Endothelial cell of umbilical vein (primary cell): ENCODE measurements at regions not wholly inside any gene's neighbourhood (a gene's known extent, or its start where the extent isn't known, plus 50 kb on each side); places are given as distances from the start of the nearest gene placed in this dataset.

Experiments
- BruUV-seq: library from RNA; stranded (reverse); fragments of 400-500 nt; replicated peaks from 2 replicates; lab custom pipeline; 2021; lab: Mats Ljungman, UMichigan
- CTCF ChIA-PET: fragments of 300-600, 350-600 bp; sonication (Branson Sonifier 250); formaldehyde crosslinking; loops from one replicate; lab custom pipeline; 2021; ENCODE audit warnings: antibody characterized with exemption, inconsistent platforms; lab: Charles Lee
- POLR2A ChIA-PET: fragments of 300-600, 350-600 bp; sonication (Branson Sonifier 250); formaldehyde crosslinking; loops from one replicate; lab custom pipeline; 2021; ENCODE audit warnings: antibody characterized with exemption, inconsistent platforms; lab: Charles Lee
- DNase-seq: peaks from one replicate; pipeline ENCODE4 v3.0.0-alpha.2; 2011; ENCODE audit warnings: low read depth, low spot score
- FAIRE-seq: peaks from 2 replicates; lab custom pipeline; 2011; peaks lifted over from hg19 to GRCh38; lab: Jason Lieb, UNC
- H2AFZ ChIP-seq: 2 replicates; pipeline ENCODE4 v1.6.0; 2012; ENCODE audit warnings: low read depth, low read length, control low read depth, inconsistent platforms
- H3K27ac ChIP-seq: 2 replicates; pipeline ENCODE4 v1.5.1; 2011; ENCODE audit warnings: low read depth, mild to moderate bottlenecking, control low read depth, low read length, moderate library complexity; ENCODE audit not compliant: insufficient read depth
- H3K27me3 ChIP-seq, 2 experiments: 2 replicates each; pipeline versions ENCODE4 v1.6.0 to v1.6.1; 2011; ENCODE audit warnings: low read length in 2 of 2, mixed read lengths in 1 of 2; ENCODE audit not compliant: control insufficient read depth in 2 of 2, insufficient read depth in 2 of 2
- H3K36me3 ChIP-seq, 2 experiments: 2 replicates in 1 of 2; 3 replicates in 1 of 2; pipeline ENCODE4 v1.5.1; 2011; ENCODE audit warnings: low read length in 2 of 2, mild to moderate bottlenecking in 1 of 2, moderate library complexity in 1 of 2; ENCODE audit not compliant: control insufficient read depth in 2 of 2, insufficient read depth in 2 of 2; ENCODE audit errors: extremely low read depth in 1 of 2
- H3K4me1 ChIP-seq: 3 replicates; pipeline ENCODE4 v1.5.1; 2011; ENCODE audit warnings: mild to moderate bottlenecking, low read length; ENCODE audit not compliant: control insufficient read depth, insufficient read depth; ENCODE audit errors: extremely low read depth
- H3K4me2 ChIP-seq: 2 replicates; pipeline ENCODE4 v1.6.1; 2011; ENCODE audit warnings: low read length, control low read depth, mixed read lengths; ENCODE audit not compliant: insufficient read depth
- H3K4me3 ChIP-seq, 3 experiments: fragments of 200-600 bp in 1 of 3; sonication (generic), shearing (Covaris generic) in 1 of 3; replicated peaks in 1 of 3; 2 replicates each; pipeline ENCODE4 v1.5.1; 2011 to 2016; ENCODE audit warnings: control low read depth in 3 of 3, low read length in 3 of 3, mild to moderate bottlenecking in 2 of 3, inconsistent platforms in 1 of 3, low read depth in 1 of 3, moderate library complexity in 1 of 3; ENCODE audit not compliant: insufficient read depth in 1 of 3
- H3K79me2 ChIP-seq: 2 replicates; pipeline ENCODE4 v1.6.0; 2012; ENCODE audit warnings: low read length, inconsistent platforms; ENCODE audit not compliant: control insufficient read depth, insufficient read depth
- H3K9ac ChIP-seq: replicated peaks from 2 replicates; pipeline ENCODE3; 2011; ENCODE audit warnings: low read length, control low read depth; ENCODE audit not compliant: insufficient read depth; ENCODE audit errors: extremely low read depth
- H3K9me1 ChIP-seq: replicated peaks from 3 replicates; pipeline ENCODE4 v1.6.0; 2011; ENCODE audit warnings: mild to moderate bottlenecking, low read length; ENCODE audit not compliant: control insufficient read depth, insufficient read depth; ENCODE audit errors: extremely low read depth
- H3K9me3 ChIP-seq: replicated peaks from 2 replicates; pipeline ENCODE4 v1.5.1; 2012; ENCODE audit warnings: low read length, inconsistent platforms; ENCODE audit not compliant: control insufficient read depth, insufficient read depth
- H4K20me1 ChIP-seq: replicated peaks from 2 replicates; pipeline ENCODE3; 2011; ENCODE audit warnings: mild to moderate bottlenecking, low read length; ENCODE audit not compliant: control insufficient read depth, insufficient read depth; ENCODE audit errors: extremely low read depth
- CTCF ChIP-seq, 2 donors: IDR thresholded peaks; 1 replicate in 1 of 2; 2 replicates in 1 of 2; pipeline ENCODE4 v1.5.1; 2011; ENCODE audit warnings: low read length in 2 of 2, mild to moderate bottlenecking in 2 of 2, moderate library complexity in 2 of 2, control low read depth in 1 of 2, inconsistent platforms in 1 of 2, low read depth in 1 of 2; ENCODE audit not compliant: insufficient read depth in 1 of 2; ENCODE audit errors: extremely low read depth in 1 of 2
- EZH2 ChIP-seq: IDR thresholded peaks from 2 replicates; pipeline ENCODE4 v1.6.1; 2012; ENCODE audit warnings: borderline replicate concordance, low read depth, mild to moderate bottlenecking, moderate library complexity, low read length, inconsistent platforms; ENCODE audit not compliant: severe bottlenecking
- FOS ChIP-seq: IDR thresholded peaks from 2 replicates; pipeline ENCODE4 v1.6.1; 2011; ENCODE audit warnings: mild to moderate bottlenecking, low read length, moderate library complexity, borderline replicate concordance; ENCODE audit not compliant: insufficient read depth
- GATA2 ChIP-seq: IDR thresholded peaks from 2 replicates; pipeline ENCODE4 v1.7.0; 2011; ENCODE audit warnings: low read depth, mild to moderate bottlenecking, moderate library complexity, mixed read lengths, low read length; ENCODE audit not compliant: insufficient read length, insufficient read depth
- JUN ChIP-seq: IDR thresholded peaks from 2 replicates; pipeline ENCODE4 v1.6.1; 2011; ENCODE audit warnings: borderline replicate concordance, low read depth; ENCODE audit not compliant: insufficient read length, insufficient read depth
- POLR2A ChIP-seq: IDR thresholded peaks from 2 replicates; pipeline ENCODE4 v1.6.1; 2012; ENCODE audit warnings: low read depth, mild to moderate bottlenecking, control low read depth, low read length
- POLR2AphosphoS5 ChIP-seq: IDR thresholded peaks from 2 replicates; pipeline ENCODE4 v1.6.1; 2012; ENCODE audit warnings: low read depth, mild to moderate bottlenecking, control low read depth, low read length, moderate library complexity; ENCODE audit not compliant: insufficient read depth
- dilution Hi-C: fragments of 300-500 bp; cut with MboI; formaldehyde crosslinking; loops from one replicate; pipeline ENCODE4 v1.15.0; 2019; ENCODE audit warnings: low sequenced_read_pairs; ENCODE audit not compliant: extremely low pct_ligation_motif_present
- intact Hi-C: fragments of 100-400 bp; cut with micrococcal nuclease; formaldehyde crosslinking; loops from one replicate; pipeline ENCODE4 v1.10.0; 2022

- Histone ChIP-seq H3K36me3 (no peaks in the 10 kb centered on the region), H3K27me3 (no peaks in the 10 kb centered on the region), H3K4me1 (no peaks in the 10 kb centered on the region), H4K20me1 (no peaks in the 10 kb centered on the region), H3K79me2 (no peaks in the 10 kb centered on the region), H3K4me2 (no peak overlapping the region), H3K9ac (no peak overlapping the region), H3K27ac (no peak overlapping the region), H2AFZ (no peak overlapping the region), H3K9me1 (no peaks in the 10 kb centered on the region), H3K4me3 (no peak overlapping the region), H3K9me3 (no peaks in the 10 kb centered on the region)
- FAIRE-seq (peak; percentile 31), DNase-seq (no peak)
- dilution Hi-C loops: no loop called here
- BruUV-seq: no TSS peak
- ChIA-PET POLR2A (no interaction called here), CTCF (no interaction called here)
- intact Hi-C loops: no loop called here
- TF ChIP-seq POLR2AphosphoS5 (no peak), POLR2A (no peak), FOS (no peak), CTCF (IDR thresholded peaks at IDR 0.05; ENCODE audit: extremely low read depth in 1 of 2, insufficient read depth in 1 of 2, low read depth in 1 of 2, low read length in 2 of 2) (no peak), GATA2 (no peak), EZH2 (no peak)
Observed at GRCh38 chrX:86887341-86887740, 630.3 kb upstream of the KLHL4 start.

- Histone ChIP-seq H4K20me1 (no peaks in the 10 kb centered on the region), H3K4me2 (no peak overlapping the region), H3K4me3 (no peak overlapping the region), H3K79me2 (no peaks in the 10 kb centered on the region), H2AFZ (no peak overlapping the region), H3K27ac (no peak overlapping the region), H3K9me1 (no peaks in the 10 kb centered on the region), H3K27me3 (no peaks in the 10 kb centered on the region), H3K36me3 (no peaks in the 10 kb centered on the region), H3K4me1 (no peaks in the 10 kb centered on the region), H3K9me3 (no peaks in the 10 kb centered on the region), H3K9ac (no peak overlapping the region)
- DNase-seq (no peak), FAIRE-seq (no peak)
- intact Hi-C loops (no loop called here), dilution Hi-C loops (no loop called here)
- no TSS peak for BruUV-seq
- POLR2A ChIA-PET: no interaction called here
- CTCF ChIA-PET: no interaction called here
- TF ChIP-seq FOS (no peak), JUN (no peak), GATA2 (no peak), POLR2AphosphoS5 (no peak), POLR2A (no peak)
Observed at GRCh38 chrX:86910027-86910426, 607.6 kb upstream of the KLHL4 start.
